Mesodermal cell (in vitro differentiated cells): ENCODE measurements at regions not wholly inside any gene's neighbourhood (a gene's known extent, or its start where the extent isn't known, plus 50 kb on each side); places are given as distances from the start of the nearest gene placed in this dataset.

Source experiments
- H3K27ac ChIP-seq: 2 replicates; pipeline ENCODE4 v1.7.0; 2013; ENCODE audit warnings: mild to moderate bottlenecking, low read depth, low read length, moderate library complexity; ENCODE audit not compliant: severe bottlenecking
- H3K36me3 ChIP-seq: 2 replicates; pipeline ENCODE4 v1.7.1; 2013; ENCODE audit warnings: mild to moderate bottlenecking, low read length, moderate library complexity; ENCODE audit not compliant: control insufficient read depth, insufficient read depth
- H3K4me1 ChIP-seq: one replicate; pipeline ENCODE4 v1.7.1; 2013; ENCODE audit warnings: mild to moderate bottlenecking, low read length; ENCODE audit not compliant: insufficient read depth, control insufficient read depth, poor library complexity, severe bottlenecking
- H3K4me3 ChIP-seq: 2 replicates; pipeline ENCODE4 v1.7.0; 2013; ENCODE audit warnings: low read length, control low read depth, mild to moderate bottlenecking; ENCODE audit not compliant: insufficient read depth, poor library complexity, severe bottlenecking; ENCODE audit errors: extremely low read depth
- H3K9me3 ChIP-seq: 2 replicates; pipeline ENCODE4 v1.7.1; 2013; ENCODE audit warnings: mild to moderate bottlenecking, low read length, moderate library complexity; ENCODE audit not compliant: control insufficient read depth
- WGBS, 2 experiments: methylation state at CpG; one replicate each; pipeline ENCODE4 v1.1.5; 2013; ENCODE audit warnings: missing lambda C conversion rate in 2 of 2; ENCODE audit not compliant: insufficient coverage in 2 of 2; 5-methylcytosine and 5-hydroxymethylcytosine counted together

DNA sequence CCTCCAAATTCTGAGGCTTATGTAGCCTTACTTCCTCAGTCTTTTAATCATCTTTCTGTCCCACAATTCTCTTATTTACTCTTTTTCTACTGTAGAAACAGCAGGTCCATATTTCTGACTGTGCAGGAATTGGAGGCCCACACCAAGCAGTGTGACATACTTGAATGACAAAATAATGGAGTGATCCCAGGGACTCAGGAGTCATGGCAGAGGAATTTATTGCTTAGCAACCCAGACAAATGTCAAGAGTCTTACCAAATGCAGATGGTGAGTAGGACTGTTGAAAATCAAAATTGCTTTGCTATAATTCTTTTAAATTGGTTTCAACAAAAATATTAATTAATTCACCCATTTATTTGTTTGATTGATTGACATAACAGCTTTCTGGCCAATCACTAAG, 59.9 kb downstream of the HTR1B start:
- Histone ChIP-seq H3K27ac (peak overlapping the region; percentile 68), H3K9me3 (no peaks in the 10 kb centered on the region), H3K4me1 (no peaks in the 10 kb centered on the region), H3K36me3 (no peaks in the 10 kb centered on the region), H3K4me3 (no peak overlapping the region)

DNA sequence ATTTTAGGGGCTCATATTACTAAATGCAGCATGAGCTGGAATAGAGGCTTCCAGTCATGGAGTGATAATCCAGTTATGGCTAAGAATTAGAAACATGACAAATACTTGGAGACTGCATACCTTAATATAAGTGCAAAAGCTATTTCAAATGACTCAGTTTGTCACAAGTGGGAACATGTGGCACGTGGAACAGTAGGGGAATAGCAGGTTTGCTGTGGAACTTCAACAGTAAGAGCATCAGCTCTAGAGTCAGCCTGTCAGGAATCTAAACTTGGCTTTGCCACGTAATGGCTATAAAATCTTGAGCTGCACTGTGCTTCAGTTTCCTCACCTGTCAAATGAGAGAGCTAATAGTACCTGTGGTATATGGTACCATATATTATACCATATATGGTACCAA, 62.1 kb downstream of the HTR1B start:
- Histone ChIP-seq H3K4me1 (no peaks in the 10 kb centered on the region), H3K4me3 (no peak overlapping the region), H3K36me3 (no peaks in the 10 kb centered on the region), H3K27ac (no peak overlapping the region), H3K9me3 (no peaks in the 10 kb centered on the region)
- whole genome bisulfite sequencing, 2 experiments: 79 to 92% methylated on average over 1 to 2 of the region's 2 CpGs

DNA sequence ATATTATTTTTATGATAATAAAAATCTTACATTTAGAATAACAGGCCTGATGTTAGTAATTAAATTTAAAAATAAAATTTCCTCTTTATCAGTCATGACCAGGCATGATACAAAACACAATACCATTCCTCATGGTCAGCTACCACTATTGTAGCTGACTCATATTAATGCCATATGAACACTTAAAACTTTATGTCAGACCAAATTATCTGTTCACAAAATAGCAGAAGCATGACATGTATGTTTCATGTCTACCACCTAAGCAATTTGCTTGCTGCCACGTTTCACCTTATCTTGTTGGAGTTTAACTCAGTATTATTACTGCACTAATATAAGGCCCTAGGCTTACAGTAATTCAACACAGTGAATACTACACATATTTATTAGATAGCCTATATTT, 65.7 kb downstream of the HTR1B start:
- Histone ChIP-seq H3K9me3 (no peaks in the 10 kb centered on the region), H3K27ac (no peak overlapping the region), H3K4me1 (no peaks in the 10 kb centered on the region), H3K36me3 (no peaks in the 10 kb centered on the region), H3K4me3 (no peak overlapping the region)
- WGBS, 2 experiments: no CpG with 5 or more reads among the region's 1 CpG

DNA sequence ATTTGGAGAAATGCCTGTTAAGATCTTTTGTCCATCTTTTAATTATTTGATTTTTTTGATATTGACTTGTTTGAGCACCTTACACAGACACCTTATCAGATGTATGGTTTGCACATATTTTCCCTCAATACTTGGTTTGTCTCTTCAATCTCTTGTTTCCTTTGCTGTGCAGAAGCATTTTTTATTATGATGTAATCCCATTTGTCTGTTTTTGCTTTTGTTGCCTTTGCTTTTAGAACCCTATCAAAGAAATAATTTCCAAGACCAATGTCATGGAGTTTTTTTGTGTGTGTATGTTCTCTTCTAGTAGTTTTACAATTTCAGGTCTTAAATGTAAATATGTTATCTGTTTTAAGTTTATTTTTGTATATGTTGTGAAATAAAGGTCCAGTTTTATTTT, 73.9 kb downstream of the HTR1B start:
- H3K4me3 ChIP-seq: no peak overlapping the region
- H3K4me1 ChIP-seq: no peaks in the 10 kb centered on the region
- no peak overlapping the region for H3K27ac ChIP-seq
- H3K36me3 ChIP-seq: no peaks in the 10 kb centered on the region
- no peaks in the 10 kb centered on the region for H3K9me3 ChIP-seq

DNA sequence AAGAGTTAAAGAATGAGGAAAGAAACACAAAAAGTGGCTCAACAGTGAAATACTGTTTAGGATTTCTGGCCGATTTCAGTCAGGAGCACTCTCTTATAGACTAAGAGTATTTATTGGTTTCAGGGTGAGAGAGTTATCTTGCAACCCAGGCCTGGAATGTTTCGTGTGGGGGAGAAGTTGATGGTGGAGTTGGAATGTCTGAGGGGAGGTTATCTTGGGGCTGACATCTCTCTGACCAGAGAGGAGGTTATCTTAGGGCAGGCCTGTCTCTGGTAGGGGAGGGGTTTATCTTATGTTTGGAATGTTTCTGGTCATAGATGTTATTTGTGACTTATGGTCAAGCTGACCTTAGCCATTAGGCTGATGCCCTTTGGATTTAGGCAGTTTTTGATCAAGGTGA, 80.3 kb downstream of the HTR1B start:
- Histone ChIP-seq H3K9me3 (no peaks in the 10 kb centered on the region), H3K36me3 (no peaks in the 10 kb centered on the region), H3K27ac (peak overlapping the region; percentile 77), H3K4me1 (no peaks in the 10 kb centered on the region), H3K4me3 (no peak overlapping the region)
- WGBS, 2 experiments: 43 to 64% methylated on average over 1 of the region's 2 CpGs

DNA sequence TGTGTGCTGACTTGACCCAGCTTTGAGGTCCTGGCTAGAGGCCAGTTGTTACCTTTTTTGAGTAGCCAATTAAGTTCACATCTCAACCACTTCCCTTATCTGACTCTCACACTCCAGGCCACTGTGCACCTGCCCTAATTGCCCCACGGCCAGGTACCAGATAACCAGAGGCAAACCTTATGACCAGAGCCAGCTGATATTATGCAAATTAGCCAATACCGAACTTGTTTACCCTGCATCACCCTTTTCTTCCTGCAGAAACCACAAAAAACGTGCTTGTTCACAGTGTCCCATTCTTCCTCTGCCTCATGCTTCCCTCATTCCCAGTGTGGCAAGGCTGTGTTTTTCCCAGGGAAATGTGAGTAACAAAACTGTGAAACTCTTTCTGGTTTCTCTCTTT, 89.3 kb downstream of the HTR1B start:
- Histone ChIP-seq H3K36me3 (no peaks in the 10 kb centered on the region), H3K4me1 (no peaks in the 10 kb centered on the region), H3K4me3 (no peak overlapping the region), H3K27ac (no peak overlapping the region), H3K9me3 (no peaks in the 10 kb centered on the region)
- 77 to 93% methylated on average over 3 of the region's 3 CpGs for WGBS, 2 experiments

DNA sequence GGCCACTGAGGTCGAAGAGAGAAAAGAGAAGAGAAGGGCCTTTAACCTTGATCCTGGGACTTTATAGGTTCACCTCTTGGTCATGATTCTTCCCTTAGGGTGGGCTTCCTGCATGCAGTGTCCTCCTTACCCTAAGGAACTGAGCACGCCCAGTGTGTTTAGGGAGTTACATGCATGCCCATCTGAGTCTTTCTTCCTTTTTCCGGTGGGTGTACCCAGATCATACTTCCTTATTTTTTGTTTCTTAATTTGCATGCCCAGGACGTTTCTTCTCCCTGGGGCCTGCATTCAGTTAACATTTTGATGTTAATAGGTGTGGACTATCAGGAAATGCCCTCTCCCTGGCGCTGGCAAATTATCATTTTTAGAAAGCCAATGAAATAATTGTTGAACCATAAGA, 91.5 kb downstream of the HTR1B start:
- no peaks in the 10 kb centered on the region for H3K9me3 ChIP-seq
- H3K4me1 ChIP-seq: no peaks in the 10 kb centered on the region
- no peak overlapping the region for H3K27ac ChIP-seq
- no peaks in the 10 kb centered on the region for H3K36me3 ChIP-seq
- WGBS, 2 experiments: 79 to 93% methylated on average over 2 of the region's 5 CpGs
- H3K4me3 ChIP-seq: no peak overlapping the region

DNA sequence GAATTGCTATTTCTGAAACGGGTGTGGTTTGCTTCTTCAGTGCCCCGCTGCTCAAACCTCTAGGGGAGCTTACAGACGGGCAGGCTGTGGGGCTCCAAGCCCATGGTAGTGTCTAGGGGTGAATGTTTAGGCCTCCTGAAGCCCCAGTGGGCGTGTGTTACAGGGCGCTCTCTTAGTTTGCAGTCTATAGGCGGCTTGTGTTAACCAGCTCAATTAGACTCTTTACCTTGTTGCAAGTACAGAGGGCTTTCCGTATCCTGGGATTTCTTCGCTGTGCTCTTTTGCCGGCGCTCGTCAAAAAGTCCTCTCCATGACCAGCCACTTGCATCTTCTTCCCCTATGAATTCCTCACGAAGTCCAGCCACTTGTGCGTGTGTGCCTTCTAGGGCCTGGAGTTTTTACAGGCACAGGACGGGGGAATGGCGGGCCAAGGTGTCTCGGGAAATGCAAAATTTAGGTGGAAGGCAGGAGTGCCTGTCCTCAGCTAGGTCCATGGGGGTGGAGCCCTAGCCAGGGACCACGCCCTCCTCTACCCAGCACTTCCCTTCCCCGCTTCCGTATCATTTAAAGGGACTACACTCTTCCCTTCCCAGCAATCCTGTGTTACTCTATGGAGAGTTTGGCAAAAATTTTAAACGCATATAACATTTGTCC, 94.5 kb downstream of the HTR1B start:
- peak overlapping the region; percentile 28 for H3K4me3 ChIP-seq
- H3K27ac ChIP-seq: no peak overlapping the region
- no peaks in the 10 kb centered on the region for H3K4me1 ChIP-seq
- WGBS, 2 experiments: 66 to 91% methylated on average over 11 to 17 of the region's 20 CpGs
- H3K36me3 ChIP-seq: no peaks in the 10 kb centered on the region
- no peaks in the 10 kb centered on the region for H3K9me3 ChIP-seq

DNA sequence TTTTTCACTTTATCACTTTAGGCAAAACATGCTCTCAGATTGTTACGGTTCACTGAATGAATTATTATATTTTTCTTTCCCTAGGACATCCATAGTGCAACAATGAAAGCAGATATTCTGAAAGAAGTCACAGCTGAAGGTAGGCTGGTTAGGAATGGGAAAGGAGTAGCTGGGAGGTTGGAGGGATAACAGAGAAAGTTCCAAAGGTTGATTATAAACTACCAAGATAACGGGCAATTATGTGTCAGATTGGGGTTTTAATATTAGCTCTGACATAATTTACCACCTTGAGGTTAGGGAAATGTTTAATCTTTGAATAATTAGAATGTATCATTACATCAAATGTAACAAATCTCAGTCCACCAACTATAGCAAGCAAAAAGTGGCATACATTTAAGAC, 96.5 kb downstream of the HTR1B start:
- no CpG with 5 or more reads among the region's 2 CpGs for WGBS, 2 experiments
- Histone ChIP-seq H3K4me3 (no peak overlapping the region), H3K9me3 (no peaks in the 10 kb centered on the region), H3K27ac (no peak overlapping the region), H3K4me1 (no peaks in the 10 kb centered on the region), H3K36me3 (no peaks in the 10 kb centered on the region)

DNA sequence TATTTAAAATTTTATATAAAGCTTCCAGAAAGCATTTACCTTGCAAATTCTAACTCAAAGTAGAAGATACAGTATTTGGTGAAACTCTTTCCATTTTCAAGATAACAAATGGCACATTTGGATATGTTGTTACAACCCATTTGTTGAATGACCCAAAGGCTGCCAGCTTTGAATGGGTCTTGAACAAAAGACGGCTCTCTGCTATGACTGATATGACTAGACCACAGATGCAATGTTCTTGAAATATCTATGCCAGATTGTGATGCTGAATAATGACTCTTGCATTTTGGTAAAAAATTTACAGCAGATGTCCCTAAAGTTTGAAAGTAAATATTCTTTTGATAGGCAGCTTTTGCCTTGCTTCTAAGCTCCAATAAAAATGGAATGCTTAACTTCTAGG, 99.6 kb downstream of the HTR1B start:
- 100% methylated on average over 1 of the region's 1 CpG for WGBS, 2 experiments
- H3K27ac ChIP-seq: no peak overlapping the region
- no peaks in the 10 kb centered on the region for H3K9me3 ChIP-seq
- H3K4me1 ChIP-seq: no peaks in the 10 kb centered on the region
- no peaks in the 10 kb centered on the region for H3K36me3 ChIP-seq
- H3K4me3 ChIP-seq: no peak overlapping the region

DNA sequence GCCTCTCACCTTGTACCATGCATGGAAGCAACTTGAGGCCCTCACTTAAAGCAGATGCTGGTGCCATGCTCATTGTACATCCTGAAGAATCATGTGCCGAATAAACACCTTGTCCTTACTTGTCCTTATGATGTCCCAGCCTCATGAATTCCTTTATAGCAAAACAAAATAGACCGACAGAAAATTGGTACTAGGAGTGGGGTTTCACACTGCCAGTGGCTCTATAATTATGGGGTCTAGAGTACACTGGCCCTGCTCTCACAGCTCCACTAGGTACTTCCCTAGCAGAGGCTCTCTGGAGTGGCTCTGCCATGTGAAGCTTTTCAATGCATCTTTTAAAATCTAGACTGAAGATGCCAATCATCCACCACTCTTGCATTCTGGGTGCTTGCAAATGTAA, 101.2 kb downstream of the HTR1B start:
- WGBS, 2 experiments: 100% methylated on average over 1 of the region's 2 CpGs
- no peaks in the 10 kb centered on the region for H3K36me3 ChIP-seq

More for the DNA sequence above, 101.2 kb downstream of the HTR1B start:
- no peak overlapping the region for H3K27ac ChIP-seq
- H3K9me3 ChIP-seq: no peaks in the 10 kb centered on the region
- no peak overlapping the region for H3K4me3 ChIP-seq
- no peaks in the 10 kb centered on the region for H3K4me1 ChIP-seq
